Right lobe of liver (tissue), 6 donors: ENCODE measurements at regions not wholly inside any gene's neighbourhood (a gene's known extent, or its start where the extent isn't known, plus 50 kb on each side); places are given as distances from the start of the nearest gene placed in this dataset.

Experiments
- ATAC-seq, 4 donors: fragments of 200-7000 bp; cut with Tn5 transposase; one replicate each; pipeline ENCODE4 v1.9.1; 2020; ENCODE audit warnings: mild to moderate bottlenecking in 4 of 4, moderate library complexity in 4 of 4
- DNase-seq, 3 donors: peaks; one replicate each; pipeline ENCODE4 v3.0.0-alpha.2; 2020
- H3K27ac ChIP-seq, 3 donors: fragments of 200-600 bp; one replicate each; pipeline ENCODE4 v1.8.0; 2022
- H3K27me3 ChIP-seq, 2 donors: fragments of 200-600 bp; one replicate each; pipeline ENCODE4 v1.8.0; 2022
- H3K36me3 ChIP-seq, 4 donors: fragments of 200-600 bp; sonication (generic) in 1 of 4; one replicate each; pipeline versions ENCODE4 v1.5.1 to v1.8.0; 2017 to 2022; ENCODE audit warnings: control low read depth in 1 of 4
- H3K4me1 ChIP-seq, 4 donors: fragments of 200-600 bp; sonication (generic) in 1 of 4; one replicate each; pipeline versions ENCODE4 v1.5.1 to v1.8.0; 2017 to 2022; ENCODE audit warnings: control low read depth in 1 of 4
- H3K4me3 ChIP-seq, 3 donors: fragments of 200-600 bp; one replicate each; pipeline ENCODE4 v1.8.0; 2022
- H3K9me3 ChIP-seq, 4 donors: fragments of 200-600 bp; sonication (generic) in 1 of 4; one replicate each; pipeline versions ENCODE4 v1.5.1 to v1.8.0; 2017 to 2022; ENCODE audit warnings: control low read depth in 1 of 4
- CTCF ChIP-seq, 4 donors: fragments of 200-600 bp in 3 of 4; fragments of 450-650 bp in 1 of 4; IDR thresholded peaks; one replicate each; pipeline versions ENCODE4 v1.5.1 to v1.8.0; 2016 to 2022; ENCODE audit warnings: antibody characterized with exemption in 4 of 4, mild to moderate bottlenecking in 2 of 4
- POLR2A ChIP-seq: fragments of 450-650 bp; IDR thresholded peaks from one replicate; pipeline ENCODE4 v1.6.1; 2017; ENCODE audit warnings: antibody characterized with exemption, mild to moderate bottlenecking
- WGBS: methylation state at CpG from one replicate; pipeline ENCODE4 v1.1.6; 2018; ENCODE audit warnings: low coverage, low lambda C conversion rate; ENCODE audit not compliant: insufficient coverage; ENCODE audit errors: missing lambda C conversion rate; 5-methylcytosine and 5-hydroxymethylcytosine counted together
- intact Hi-C, 2 donors: fragments of 100-400 bp; cut with DNase I; formaldehyde crosslinking; loops; one replicate each; pipeline versions ENCODE4 v1.11.2 to v1.14.1; 2022
- donor health status: DM: no; HTN: yes; CAD: no.
- donor health status: DM: no; HTN: no; CAD: no.
- donor health status: DM: no; HTN: no; CAD: no.
- donor health status: DM: no; HTN: yes; CAD: no.
- donor health status: DM: no; HTN: yes; CAD: no.

DNA sequence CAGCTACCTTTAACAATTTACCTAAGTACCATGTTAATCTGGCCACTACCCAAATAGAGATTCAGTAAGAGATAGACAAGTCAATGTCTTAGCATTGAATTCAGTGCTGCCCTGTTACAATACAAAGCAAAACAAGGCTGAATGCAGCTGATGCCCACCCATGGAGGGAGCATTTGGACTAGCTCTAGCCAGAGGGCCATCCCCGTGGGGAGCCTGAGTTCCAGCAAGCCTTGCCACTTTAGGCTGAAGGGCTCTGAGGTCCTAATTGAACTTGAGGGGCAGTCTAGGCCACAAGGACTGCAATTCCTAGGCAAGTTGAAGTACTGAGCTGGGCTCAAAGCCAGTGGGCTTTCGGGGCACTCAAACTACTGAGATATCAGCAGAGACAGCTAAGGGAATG lies 265.9 kb downstream of the EFHB start:
- TF ChIP-seq POLR2A (no peak), CTCF (IDR thresholded peaks at IDR 0.05) (no peak)
- Histone ChIP-seq H3K4me3 (no peak overlapping the region), H3K27ac (no peak overlapping the region), H3K36me3 (no peaks in the 10 kb centered on the region), H3K4me1 (no peaks in the 10 kb centered on the region), H3K27me3 (no peaks in the 10 kb centered on the region), H3K9me3 (no peaks in the 10 kb centered on the region)
- no peak for ATAC-seq
- intact Hi-C loops: no loop called here
- WGBS: 80% methylated on average over 1 of the region's 2 CpGs
- DNase-seq: no peak

DNA sequence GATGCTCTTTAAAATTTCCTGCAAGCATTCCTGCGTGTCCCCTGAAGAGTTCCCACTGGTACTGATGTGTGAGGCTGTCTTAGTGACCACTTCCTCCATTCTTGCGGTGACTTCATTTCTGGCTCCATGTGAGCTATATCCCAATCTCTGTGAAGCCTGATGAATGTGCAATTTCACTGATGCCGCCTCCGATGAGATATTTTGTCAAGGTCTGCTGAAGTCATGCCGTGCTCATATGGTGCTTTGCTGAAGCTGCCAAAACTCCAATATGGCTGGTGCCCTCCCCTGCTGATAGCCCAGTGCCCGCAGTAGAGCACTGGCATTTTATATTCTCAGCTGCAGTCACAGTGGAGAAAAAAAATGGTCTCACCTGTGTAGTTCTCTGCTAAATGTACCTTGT lies 271.5 kb downstream of the EFHB start:
- DNase-seq (no peak), ATAC-seq (no peak)
- Histone ChIP-seq H3K4me1 (no peaks in the 10 kb centered on the region), H3K4me3 (no peak overlapping the region), H3K36me3 (no peaks in the 10 kb centered on the region), H3K27me3 (no peaks in the 10 kb centered on the region), H3K27ac (no peak overlapping the region), H3K9me3 (no peaks in the 10 kb centered on the region)
- TF ChIP-seq CTCF (IDR thresholded peaks at IDR 0.05) (no peak), POLR2A (no peak)
- WGBS: 50% methylated on average over 5 of the region's 6 CpGs
- intact Hi-C loops: no loop called here

DNA sequence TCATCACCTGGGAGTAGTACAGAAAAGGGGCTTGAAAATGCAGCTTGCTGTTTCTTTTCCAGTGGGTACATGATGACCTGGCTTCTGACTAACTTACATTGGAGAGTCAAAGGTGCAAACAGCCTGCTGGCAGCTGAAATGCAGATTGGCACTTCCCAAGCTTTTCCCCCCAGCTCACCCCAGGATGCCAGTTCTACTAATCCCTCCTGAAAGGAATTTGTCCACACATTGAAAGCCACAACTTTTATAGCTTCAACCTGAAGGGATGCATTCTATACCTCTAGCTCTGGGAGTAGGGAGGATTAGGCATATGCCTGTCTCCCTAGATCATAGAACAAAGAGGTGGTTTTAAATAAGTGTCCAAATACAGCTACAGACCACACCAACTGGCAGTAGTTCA lies 281.7 kb downstream of the EFHB start:
- no peaks in the 10 kb centered on the region for H3K36me3 ChIP-seq
- no peak overlapping the region for H3K27ac ChIP-seq
- H3K9me3 ChIP-seq: peaks cover 0 to 7% (median 2%) of the 10 kb centered on the region in 4 donors
- no peaks in the 10 kb centered on the region for H3K27me3 ChIP-seq
- DNase-seq (no peak), ATAC-seq (no peak)
- no peaks in the 10 kb centered on the region for H3K4me1 ChIP-seq
- intact Hi-C loops: no loop called here
- TF ChIP-seq POLR2A: no peak
- TF ChIP-seq CTCF (IDR thresholded peaks at IDR 0.05): no peak
- no peak overlapping the region for H3K4me3 ChIP-seq

DNA sequence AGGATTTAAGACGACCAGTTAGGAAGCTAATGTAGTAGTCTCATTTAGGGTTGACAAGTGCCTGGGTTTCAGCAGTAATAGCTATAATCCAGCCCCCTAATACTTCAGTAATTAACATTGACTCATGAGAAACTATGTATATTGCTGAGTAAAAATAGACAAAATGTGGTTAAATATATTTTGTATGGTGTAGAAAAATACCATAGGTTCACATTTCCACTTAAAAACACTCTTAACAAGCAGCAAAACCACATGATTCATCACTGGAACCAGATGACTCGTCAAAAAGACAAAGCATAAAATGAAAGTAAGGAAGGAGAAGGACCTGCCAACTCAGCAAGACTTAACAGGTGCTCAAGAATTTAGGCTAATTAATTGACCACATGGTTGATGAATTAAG lies 288.9 kb downstream of the EFHB start:
- 22% methylated on average over 2 of the region's 2 CpGs for WGBS
- no peaks in the 10 kb centered on the region for H3K9me3 ChIP-seq
- H3K27ac ChIP-seq: no peak overlapping the region
- intact Hi-C loops: no loop called here
- TF ChIP-seq POLR2A: no peak
- TF ChIP-seq CTCF (IDR thresholded peaks at IDR 0.05): no peak
- DNase-seq (no peak), ATAC-seq (no peak)
- H3K36me3 ChIP-seq: no peaks in the 10 kb centered on the region
- H3K4me3 ChIP-seq: no peak overlapping the region
- no peaks in the 10 kb centered on the region for H3K4me1 ChIP-seq
- H3K27me3 ChIP-seq: no peaks in the 10 kb centered on the region

GRCh38 chr3:19644405-19644804 lies 289.6 kb downstream of the EFHB start:
- WGBS: 29% methylated on average over 2 of the region's 2 CpGs
- Histone ChIP-seq H3K4me1 (no peaks in the 10 kb centered on the region), H3K9me3 (no peaks in the 10 kb centered on the region), H3K36me3 (no peaks in the 10 kb centered on the region), H3K27me3 (no peaks in the 10 kb centered on the region), H3K27ac (no peak overlapping the region), H3K4me3 (no peak overlapping the region)
- no peak for DNase-seq
- intact Hi-C loops: no loop called here
- no peak for ATAC-seq
- no peak for TF ChIP-seq POLR2A
- no peak for TF ChIP-seq CTCF (IDR thresholded peaks at IDR 0.05)
